Spleen (tissue), 7 donors: ENCODE measurements at regions not wholly inside any gene's neighbourhood (a gene's known extent, or its start where the extent isn't known, plus 50 kb on each side); places are given as distances from the start of the nearest gene placed in this dataset.
"Not testable (repeated sequence)": the region's sequence is repeated elsewhere in the genome, so short reads cannot be mapped to it uniquely, and the experiment has no call there.

Experiments used
- CTCF ChIP-seq, 11 experiments: fragments of 200-600 bp in 7 of 11; fragments of 450-650 bp in 4 of 11; sonication (generic) in 4 of 11; IDR thresholded peaks in 8 of 11; conservative IDR thresholded peaks in 3 of 11; 1 replicate in 7 of 11; 2 replicates in 4 of 11; pipeline versions ENCODE4 v1.4.0 to v1.8.0; 2016 to 2021; ENCODE audit warnings: antibody characterized with exemption in 11 of 11, inconsistent platforms in 4 of 11, mild to moderate bottlenecking in 1 of 11
- POLR2A ChIP-seq, 3 donors: fragments of 450-650 bp; IDR thresholded peaks; one replicate each; pipeline ENCODE4 v1.5.1; 2017; ENCODE audit warnings: antibody characterized with exemption in 3 of 3, mild to moderate bottlenecking in 1 of 3
- donor health status: DM: no; HTN: no; CAD: no; lungs with moderate emphysema.
- donor health status: DM: no; HTN: no; CAD: no.
- donor health status: DM: no; HTN: no; CAD: no.

- TF ChIP-seq CTCF (IDR thresholded peaks at IDR 0.05 in 8 of 11, conservative IDR thresholded peaks at IDR 0.05 in 3 of 11); POLR2A (IDR thresholded peaks at IDR 0.05): not testable (repeated sequence)
These were observed 301.8 kb downstream of the BCL2L11 start for GRCh38 chr2:111422562-111422961.
